Ammon's horn (tissue), 1 donor: ENCODE measurements at regions not wholly inside any gene's neighbourhood (a gene's known extent, or its start where the extent isn't known, plus 50 kb on each side); places are given as distances from the start of the nearest gene placed in this dataset.
"Not testable (repeated sequence)": the region's sequence is repeated elsewhere in the genome, so short reads cannot be mapped to it uniquely, and the experiment has no call there.

Source experiments
- DNase-seq: peaks from one replicate; pipeline ENCODE4 v3.0.0-alpha.2; 2016; ENCODE audit warnings: low spot score

GRCh38 chr16:29234536-29235275, 171.8 kb downstream of the NPIPB11 start:
- not testable (repeated sequence) for DNase-seq

GRCh38 chr16:29233705-29234404, 172.7 kb downstream of the NPIPB11 start:
- not testable (repeated sequence) for DNase-seq

- no peak for DNase-seq
These were observed 173.5 kb downstream of the NPIPB11 start for GRCh38 chr16:29232811-29233704.

- DNase-seq: not testable (repeated sequence)
These were observed 174.3 kb downstream of the NPIPB11 start for GRCh38 chr16:29232160-29232705.

GRCh38 chr16:29231244-29231643, 175.3 kb downstream of the NPIPB11 start:
- no peak for DNase-seq

- no peak for DNase-seq
These were observed 175.8 kb downstream of the NPIPB11 start for GRCh38 chr16:29230671-29231096.

GRCh38 chr16:29230006-29230668, 176.4 kb downstream of the NPIPB11 start:
- DNase-seq: not testable (repeated sequence)

- not testable (repeated sequence) for DNase-seq
These were observed 176.9 kb downstream of the NPIPB11 start for GRCh38 chr16:29229616-29230005.

GRCh38 chr16:29228664-29229611, 177.6 kb downstream of the NPIPB11 start:
- DNase-seq: not testable (repeated sequence)

- peak; percentile 71 for DNase-seq
These were observed 178.5 kb downstream of the NPIPB11 start for GRCh38 chr16:29227751-29228663.

- DNase-seq: no peak
These were observed 179.7 kb downstream of the NPIPB11 start for GRCh38 chr16:29226782-29227181.

- not testable (repeated sequence) for DNase-seq
These were observed 181.8 kb downstream of the NPIPB11 start for GRCh38 chr16:29224675-29225074.

GRCh38 chr16:29222615-29223014, 183.9 kb downstream of the NPIPB11 start:
- DNase-seq: not testable (repeated sequence)

GRCh38 chr16:29222008-29222407, 184.5 kb downstream of the NPIPB11 start:
- not testable (repeated sequence) for DNase-seq

- DNase-seq: not testable (repeated sequence)
These were observed 185.1 kb downstream of the NPIPB11 start for GRCh38 chr16:29221281-29221955.

GRCh38 chr16:29220647-29221191, 185.8 kb downstream of the NPIPB11 start:
- DNase-seq: not testable (repeated sequence)

- DNase-seq: not testable (repeated sequence)
These were observed 186.4 kb downstream of the NPIPB11 start for GRCh38 chr16:29219966-29220646.

GRCh38 chr16:29219562-29219961, 186.9 kb downstream of the NPIPB11 start:
- DNase-seq: not testable (repeated sequence)
